ENCODE measurements at regions not wholly inside any gene's neighbourhood (a gene's known extent, or its start where the extent isn't known, plus 50 kb on each side); places are given as distances from the start of the nearest gene placed in this dataset.

DNA sequence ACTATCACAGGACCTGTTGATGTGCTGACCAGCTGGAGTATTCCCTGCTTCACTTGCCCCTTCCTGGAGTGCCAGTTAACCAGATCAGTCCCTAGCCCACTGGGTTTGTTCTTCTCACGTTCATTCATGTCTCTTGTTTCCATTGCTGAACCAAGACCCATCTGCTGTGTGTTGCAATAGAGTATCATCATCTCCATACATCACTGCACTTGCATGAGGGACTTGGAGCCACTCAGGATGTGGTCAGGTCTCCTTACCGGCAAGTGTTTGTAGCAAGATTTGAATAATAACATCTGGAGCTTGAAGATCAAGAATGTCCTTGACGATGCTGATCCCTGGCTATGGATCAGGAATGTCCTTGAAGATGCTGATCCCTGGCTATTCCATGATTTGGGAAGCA, 358.6 kb downstream of the IRX1 start:
- H3K27ac ChIP-seq (replicated peaks in 1 of 4) = no peak overlapping the region
- no peak for DNase-seq (ENCODE audit: extremely low spot score)
- no peaks in the 10 kb centered on the region for H3K9me3 ChIP-seq
- no peaks in the 10 kb centered on the region for H3K4me1 ChIP-seq
- WGBS = 71% methylated on average over 3 of the region's 3 CpGs
- H3K4me3 ChIP-seq = no peak overlapping the region
- intact Hi-C loops (cut with DNase I) = no loop called here
- TF ChIP-seq POLR2A (IDR thresholded peaks at IDR 0.05; ENCODE audit: low read depth) (no peak), EP300 (IDR thresholded peaks at IDR 0.05) (no peak)
- TF ChIP-seq, protein P1, sequence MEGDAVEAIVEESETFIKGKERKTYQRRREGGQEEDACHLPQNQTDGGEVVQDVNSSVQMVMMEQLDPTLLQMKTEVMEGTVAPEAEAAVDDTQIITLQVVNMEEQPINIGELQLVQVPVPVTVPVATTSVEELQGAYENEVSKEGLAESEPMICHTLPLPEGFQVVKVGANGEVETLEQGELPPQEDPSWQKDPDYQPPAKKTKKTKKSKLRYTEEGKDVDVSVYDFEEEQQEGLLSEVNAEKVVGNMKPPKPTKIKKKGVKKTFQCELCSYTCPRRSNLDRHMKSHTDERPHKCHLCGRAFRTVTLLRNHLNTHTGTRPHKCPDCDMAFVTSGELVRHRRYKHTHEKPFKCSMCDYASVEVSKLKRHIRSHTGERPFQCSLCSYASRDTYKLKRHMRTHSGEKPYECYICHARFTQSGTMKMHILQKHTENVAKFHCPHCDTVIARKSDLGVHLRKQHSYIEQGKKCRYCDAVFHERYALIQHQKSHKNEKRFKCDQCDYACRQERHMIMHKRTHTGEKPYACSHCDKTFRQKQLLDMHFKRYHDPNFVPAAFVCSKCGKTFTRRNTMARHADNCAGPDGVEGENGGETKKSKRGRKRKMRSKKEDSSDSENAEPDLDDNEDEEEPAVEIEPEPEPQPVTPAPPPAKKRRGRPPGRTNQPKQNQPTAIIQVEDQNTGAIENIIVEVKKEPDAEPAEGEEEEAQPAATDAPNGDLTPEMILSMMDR (IDR thresholded peaks at IDR 0.05) = no peak
- H3K36me3 ChIP-seq = no peaks in the 10 kb centered on the region
- H3K27me3 ChIP-seq = no peaks in the 10 kb centered on the region

DNA sequence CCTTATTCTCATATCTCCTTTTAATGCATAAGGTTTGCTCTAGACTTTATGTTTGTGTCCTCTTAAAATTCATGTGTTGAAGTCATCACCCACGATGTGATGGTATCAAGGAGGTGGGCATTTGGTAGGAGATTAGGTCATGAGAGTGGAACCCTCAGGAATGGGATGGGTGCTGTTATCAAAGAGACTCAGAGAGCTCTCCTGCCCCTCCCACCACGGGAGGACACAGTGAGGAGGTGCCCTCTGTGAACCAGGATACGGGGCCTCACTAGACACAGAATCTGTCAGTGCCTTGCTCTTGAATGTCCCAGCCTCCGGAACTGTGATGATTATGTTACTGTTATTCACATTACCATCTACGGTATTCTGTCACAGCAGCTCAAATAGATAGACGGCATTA, 359.0 kb downstream of the IRX1 start:
- H3K27ac ChIP-seq (replicated peaks in 1 of 4) = no peak overlapping the region
- no peaks in the 10 kb centered on the region for H3K27me3 ChIP-seq
- H3K4me1 ChIP-seq = no peaks in the 10 kb centered on the region
- TF ChIP-seq, protein P1 (IDR thresholded peaks at IDR 0.05) = no peak
- no peak for TF ChIP-seq POLR2AphosphoS5 (IDR thresholded peaks at IDR 0.05)
- intact Hi-C loops (cut with DNase I) = no loop called here
- H3K4me3 ChIP-seq = no peak overlapping the region
- H3K9me3 ChIP-seq = no peaks in the 10 kb centered on the region
- no peak for DNase-seq (ENCODE audit: extremely low spot score)
- no peaks in the 10 kb centered on the region for H3K36me3 ChIP-seq
- 71% methylated on average over 6 of the region's 6 CpGs for WGBS

DNA sequence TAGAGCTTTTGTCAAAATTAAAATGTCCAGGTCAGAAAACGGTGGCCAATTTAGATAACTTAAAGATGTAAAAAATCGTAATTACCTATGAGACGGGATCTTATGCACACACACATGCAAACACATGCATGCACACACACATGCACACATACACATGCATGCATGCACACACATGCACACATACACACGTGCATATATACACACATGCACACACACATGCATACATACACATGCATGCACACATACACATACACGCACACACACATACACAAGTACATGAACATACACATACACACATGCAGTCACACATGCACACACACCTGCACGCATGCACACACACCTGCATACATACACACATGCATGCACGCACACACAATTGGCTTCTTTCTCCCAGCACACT, 362.0 kb downstream of the IRX1 start:
- H3K27me3 ChIP-seq = no peaks in the 10 kb centered on the region
- no peak overlapping the region for H3K27ac ChIP-seq (replicated peaks in 1 of 4)
- intact Hi-C loops (cut with DNase I) = no loop called here
- WGBS = 62% methylated on average over 7 of the region's 7 CpGs
- TF ChIP-seq POLR2AphosphoS5 (IDR thresholded peaks at IDR 0.05) = no peak
- no peak for TF ChIP-seq POLR2A (IDR thresholded peaks at IDR 0.05; ENCODE audit: low read depth)
- TF ChIP-seq, protein P1 (IDR thresholded peaks at IDR 0.05) = no peak
- no peak for TF ChIP-seq EP300 (IDR thresholded peaks at IDR 0.05)
- peaks cover 0 to 8% (median 0%) of the 10 kb centered on the region in 4 donors for H3K9me3 ChIP-seq
- DNase-seq (ENCODE audit: extremely low spot score) = no peak
- H3K4me3 ChIP-seq = no peak overlapping the region
- H3K4me1 ChIP-seq = no peaks in the 10 kb centered on the region
- H3K36me3 ChIP-seq = no peaks in the 10 kb centered on the region

DNA sequence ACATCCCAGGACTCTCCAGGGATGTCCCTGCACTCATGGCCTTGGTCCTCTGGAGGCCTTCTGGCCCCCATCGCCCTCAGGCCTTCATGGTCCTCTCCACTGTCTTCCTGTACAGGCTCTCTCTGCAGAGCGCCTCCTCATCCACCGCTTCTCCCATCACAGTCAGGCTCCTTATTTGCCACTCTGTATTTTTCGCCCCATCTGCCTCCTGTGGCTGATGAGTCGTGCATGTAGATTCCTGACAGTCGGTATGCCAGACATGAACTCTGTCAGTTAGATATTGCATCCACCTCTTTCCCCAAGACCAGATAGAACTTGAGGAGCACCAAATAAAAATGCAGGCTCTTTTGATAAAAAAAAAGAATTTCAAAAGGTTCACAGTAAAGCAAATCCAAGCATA, 362.8 kb downstream of the IRX1 start:
- Histone ChIP-seq H3K9me3 (peaks cover 0 to 11% (median 0%) of the 10 kb centered on the region in 4 donors), H3K4me1 (no peaks in the 10 kb centered on the region), H3K36me3 (no peaks in the 10 kb centered on the region), H3K27ac (replicated peaks in 1 of 4) (no peak overlapping the region), H3K4me3 (no peak overlapping the region), H3K27me3 (no peaks in the 10 kb centered on the region)
- whole genome bisulfite sequencing = 92% methylated on average over 6 of the region's 6 CpGs
- no peak for TF ChIP-seq EP300 (IDR thresholded peaks at IDR 0.05)
- TF ChIP-seq, protein P1 (IDR thresholded peaks at IDR 0.05) = no peak
- TF ChIP-seq POLR2A (IDR thresholded peaks at IDR 0.05; ENCODE audit: low read depth) = no peak
- no peak for TF ChIP-seq POLR2AphosphoS5 (IDR thresholded peaks at IDR 0.05)
- intact Hi-C loops (cut with DNase I) = no loop called here
- no peak for DNase-seq (ENCODE audit: extremely low spot score)

DNA sequence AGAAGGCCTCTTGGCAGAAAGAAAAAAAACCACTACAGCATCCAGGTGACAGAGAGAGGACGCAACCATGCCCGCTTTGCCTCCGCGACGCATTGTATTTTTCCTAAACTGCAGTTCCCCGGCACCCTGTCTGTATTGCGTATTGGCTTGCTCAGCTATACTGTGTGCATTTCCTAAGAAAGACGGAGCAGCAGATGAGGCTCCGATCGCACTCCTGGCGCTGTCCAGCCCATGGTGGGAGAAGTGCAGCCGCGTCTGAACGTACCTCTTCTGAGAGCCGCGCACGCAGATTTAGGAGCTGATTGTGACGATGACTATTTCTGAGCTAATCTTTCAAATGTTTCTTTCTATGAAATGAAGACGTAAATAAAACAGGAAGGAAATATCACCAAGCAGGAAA, 366.5 kb downstream of the IRX1 start:
- H3K27me3 ChIP-seq = no peaks in the 10 kb centered on the region
- H3K27ac ChIP-seq (replicated peaks in 1 of 4) = no peak overlapping the region
- TF ChIP-seq, protein P1 (IDR thresholded peaks at IDR 0.05) = no peak
- no peak for TF ChIP-seq POLR2A (IDR thresholded peaks at IDR 0.05; ENCODE audit: low read depth)
- no peak for TF ChIP-seq EP300 (IDR thresholded peaks at IDR 0.05)
- TF ChIP-seq POLR2AphosphoS5 (IDR thresholded peaks at IDR 0.05) = no peak
- intact Hi-C loops (cut with DNase I) = no loop called here
- H3K4me1 ChIP-seq = no peaks in the 10 kb centered on the region
- H3K36me3 ChIP-seq = no peaks in the 10 kb centered on the region
- H3K4me3 ChIP-seq = no peak overlapping the region
- no peak for DNase-seq (ENCODE audit: extremely low spot score)
- H3K9me3 ChIP-seq = peaks cover 0 to 11% (median under 1%) of the 10 kb centered on the region in 4 donors
- 91% methylated on average over 19 of the region's 19 CpGs for WGBS
